Activated CD4-positive, alpha-beta T cell treated with anti-CD3 and anti-CD28 coated beads for 48 hours (primary cell): ENCODE measurements at regions not wholly inside any gene's neighbourhood (a gene's known extent, or its start where the extent isn't known, plus 50 kb on each side); places are given as distances from the start of the nearest gene placed in this dataset.
"Not testable (repeated sequence)": the region's sequence is repeated elsewhere in the genome, so short reads cannot be mapped to it uniquely, and the experiment has no call there.

Experiments
- DNase-seq: peaks from one replicate; pipeline ENCODE4 v3.0.0-alpha.2; 2020

- DNase-seq: no peak
Measured at GRCh38 chr16:31764103-31764502, 109.5 kb upstream of the ZNF267 start.

DNA sequence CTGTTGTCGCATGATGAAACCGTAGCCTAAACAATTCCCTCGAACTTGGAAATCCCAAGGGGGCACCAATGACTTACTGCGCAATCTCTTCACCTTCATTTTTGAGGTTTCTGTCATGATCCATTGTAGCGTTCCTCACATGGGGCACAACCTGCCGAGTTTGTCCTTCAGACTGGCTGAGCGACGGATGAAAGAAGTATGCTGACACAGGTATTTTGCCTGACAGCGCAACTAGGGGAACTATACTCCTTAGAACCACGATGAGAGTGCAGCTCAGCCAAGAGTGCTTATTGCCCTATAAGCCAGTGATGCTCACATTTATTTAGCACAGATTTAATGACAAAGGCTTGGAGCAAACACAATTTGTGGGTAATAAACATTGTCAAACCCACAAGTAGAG, 106.3 kb upstream of the ZNF267 start:
- DNase-seq: no peak

GRCh38 chr16:31780342-31780741, 93.3 kb upstream of the ZNF267 start:
- no peak for DNase-seq

DNA sequence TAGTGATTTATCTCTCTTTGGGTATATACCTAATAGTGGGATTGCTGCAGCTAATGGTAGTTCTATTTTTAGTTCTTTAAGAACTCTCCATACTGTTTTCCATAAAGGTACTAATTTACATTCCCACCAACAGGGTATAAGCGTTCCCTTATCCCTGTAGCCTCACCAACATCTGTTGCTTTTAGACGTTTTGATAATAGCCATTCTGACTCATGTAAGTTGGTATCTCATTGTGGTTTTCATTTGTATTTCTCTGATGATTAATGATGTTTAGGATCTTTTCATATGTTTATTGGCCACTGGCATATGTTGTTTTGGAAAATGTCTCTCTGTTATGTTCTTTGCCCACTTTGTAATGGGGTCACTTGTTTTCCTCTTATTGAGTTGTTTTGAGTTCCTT, 88.5 kb upstream of the ZNF267 start:
- no peak for DNase-seq

DNA sequence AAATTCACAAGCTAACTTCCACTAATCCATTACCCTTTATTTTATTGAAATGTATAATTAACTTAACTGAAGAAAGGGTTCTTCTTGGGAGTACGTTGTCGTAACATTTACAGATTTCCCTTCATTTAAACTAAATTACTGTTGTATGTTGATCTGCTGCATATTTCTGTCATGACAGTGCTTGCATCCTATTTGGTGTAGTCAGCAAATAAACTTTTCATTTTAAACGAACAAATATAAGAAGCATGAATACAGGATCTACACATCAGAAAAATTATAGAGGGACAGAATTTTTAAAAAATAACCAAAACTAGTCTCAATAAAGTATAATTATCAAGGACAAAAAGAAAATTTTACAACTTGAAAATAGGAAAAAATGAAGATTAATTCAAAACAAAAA, 66.5 kb upstream of the ZNF267 start:
- no peak for DNase-seq

GRCh38 chr16:31810863-31811262, 62.7 kb upstream of the ZNF267 start:
- DNase-seq: no peak

DNA sequence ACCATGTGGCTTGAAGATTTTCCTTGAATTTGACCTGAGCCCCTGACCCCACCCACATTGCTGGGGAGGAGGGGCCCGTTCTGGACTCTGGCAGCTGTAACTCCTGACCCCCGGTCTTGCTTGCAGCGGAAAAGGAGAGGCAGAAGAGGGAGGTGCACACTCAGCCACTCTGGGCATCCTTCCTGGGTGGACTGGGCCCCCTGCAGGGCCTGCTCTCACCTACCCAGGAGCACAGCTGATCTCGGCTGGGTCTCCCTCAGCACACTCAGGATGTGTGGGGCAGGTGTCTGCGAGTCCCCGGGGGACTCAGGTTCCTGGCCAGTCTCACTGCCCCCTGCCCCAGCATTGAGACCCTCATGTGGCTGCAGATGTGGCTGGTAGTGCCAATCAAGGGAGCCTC, 57.5 kb upstream of the ZNF267 start:
- not testable (repeated sequence) for DNase-seq

DNA sequence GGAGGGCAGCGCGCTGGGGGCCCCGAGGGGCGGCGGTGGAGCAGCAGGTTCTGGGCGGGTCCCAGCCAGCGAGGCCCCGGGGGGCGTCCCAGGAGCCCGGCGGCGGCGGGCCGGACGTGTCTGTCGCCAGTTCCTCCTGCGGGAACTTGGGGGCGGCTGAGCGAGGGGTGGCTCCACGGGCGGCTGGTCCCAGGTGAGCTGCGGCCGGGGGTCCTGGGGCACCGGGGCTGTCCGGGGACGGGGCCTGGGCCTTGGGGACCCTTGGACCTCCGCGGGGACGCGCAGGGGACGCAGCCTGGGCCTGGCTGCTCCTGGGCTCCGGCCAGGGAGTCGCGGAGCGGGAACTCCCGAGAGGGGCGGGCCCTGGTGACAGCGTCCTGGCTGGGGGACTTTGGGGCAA, 54.2 kb upstream of the ZNF267 start:
- DNase-seq: no peak

DNA sequence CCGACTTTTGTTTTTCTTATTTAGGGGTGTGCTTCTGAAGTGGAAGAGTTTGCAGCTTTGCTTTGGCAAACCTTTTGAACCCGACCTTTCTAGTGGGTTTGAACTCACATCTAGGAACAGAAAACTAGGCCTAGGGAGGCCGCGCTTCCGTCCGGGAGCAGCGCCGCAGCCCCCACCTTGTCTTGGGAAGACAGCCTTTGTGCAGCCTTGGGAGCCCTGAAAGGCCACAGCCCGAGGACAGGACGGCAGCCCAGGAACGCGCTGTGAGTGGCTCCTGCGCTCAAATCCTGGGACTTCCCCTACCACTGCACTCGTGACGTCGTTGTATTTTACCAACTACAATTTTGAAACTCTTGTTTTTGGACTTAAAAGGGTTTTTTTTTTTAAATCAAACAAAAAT, 53.7 kb upstream of the ZNF267 start:
- DNase-seq: no peak
